ENCODE measurements at regions not wholly inside any gene's neighbourhood (a gene's known extent, or its start where the extent isn't known, plus 50 kb on each side); places are given as distances from the start of the nearest gene placed in this dataset.

DNA sequence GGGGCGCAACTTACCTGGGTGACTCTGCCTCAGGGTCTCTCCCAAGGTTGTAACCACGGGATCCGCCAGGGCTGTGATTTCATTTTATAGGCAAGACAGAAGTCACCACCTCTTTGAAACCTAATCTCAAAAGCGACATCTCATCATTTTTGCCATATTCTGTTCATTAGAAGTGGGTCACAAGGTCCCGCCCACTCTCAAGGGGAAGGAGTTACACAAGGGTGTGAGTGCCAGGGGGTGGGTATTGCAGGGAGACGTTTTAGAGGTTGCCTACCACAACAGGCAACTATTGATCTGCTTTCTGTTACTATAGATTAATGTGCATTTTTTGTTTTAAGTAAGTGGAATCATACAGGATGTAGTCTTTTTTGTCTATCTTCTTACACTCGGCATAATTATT is 56.6 kb upstream of the ADPGK start:
- no peak overlapping the region for H2BK120ac ChIP-seq (ENCODE audit: low read depth, low read length, poor library complexity, severe bottlenecking)
- Mint-ChIP-seq H3K27ac (no peak overlapping the region), H3K27me3 (ENCODE audit: low read depth) (peaks cover 9% of the 10 kb centered on the region), H3K4me1 (peaks cover 7 to 8% of the 10 kb centered on the region in 2 experiments), H3K9me3 (no peaks in the 10 kb centered on the region; a peak in 1 of 5 replicates), H3K36me3 (ENCODE audit: insufficient read depth in 1 of 3, low read depth in 3 of 3) (no peaks in the 10 kb centered on the region), H3K4me3 (no peak overlapping the region)
- no peaks in the 10 kb centered on the region for H3K79me2 ChIP-seq (ENCODE audit: insufficient read depth, low read length)
- H4K5ac ChIP-seq (ENCODE audit: insufficient read length, low read depth, low read length): no peak overlapping the region
- DNase-seq: no peak
- no peak overlapping the region for H2BK12ac ChIP-seq (ENCODE audit: insufficient read length, low read depth, low read length)
- no peak overlapping the region for H3K23ac ChIP-seq (ENCODE audit: insufficient read length, low read depth, low read length)
- no peaks in the 10 kb centered on the region for H3K23me2 ChIP-seq (ENCODE audit: insufficient read length, low read depth, low read length, poor library complexity, severe bottlenecking)
- H3K4me1 ChIP-seq (ENCODE audit: insufficient read depth, low read length): no peaks in the 10 kb centered on the region
- no peak overlapping the region for H2BK15ac ChIP-seq (ENCODE audit: low read depth, low read length)
- WGBS (ENCODE audit: extremely low coverage, insufficient read length, low lambda C conversion rate): no CpG with 5 or more reads among the region's 7 CpGs
- H3K79me1 ChIP-seq (ENCODE audit: insufficient read depth, low read depth, low read length, poor library complexity, severe bottlenecking): no peaks in the 10 kb centered on the region
- H3K27ac ChIP-seq (ENCODE audit: insufficient read length, low read depth, low read length): no peak overlapping the region
- H3K9ac ChIP-seq (ENCODE audit: extremely low read depth, insufficient read length, low read length): no peak overlapping the region
- no peak overlapping the region for H2BK5ac ChIP-seq (ENCODE audit: insufficient read length, low read length)
- no peak overlapping the region for H3T11ph ChIP-seq (ENCODE audit: low read length)
- H3K14ac ChIP-seq (ENCODE audit: insufficient read depth, low read length): no peak overlapping the region
- no peak overlapping the region for H3K18ac ChIP-seq (ENCODE audit: insufficient read length, low read depth, low read length)
- H3K4me2 ChIP-seq (ENCODE audit: insufficient read depth, insufficient read length, low read length): no peak overlapping the region
- TF ChIP-seq, protein P1, sequence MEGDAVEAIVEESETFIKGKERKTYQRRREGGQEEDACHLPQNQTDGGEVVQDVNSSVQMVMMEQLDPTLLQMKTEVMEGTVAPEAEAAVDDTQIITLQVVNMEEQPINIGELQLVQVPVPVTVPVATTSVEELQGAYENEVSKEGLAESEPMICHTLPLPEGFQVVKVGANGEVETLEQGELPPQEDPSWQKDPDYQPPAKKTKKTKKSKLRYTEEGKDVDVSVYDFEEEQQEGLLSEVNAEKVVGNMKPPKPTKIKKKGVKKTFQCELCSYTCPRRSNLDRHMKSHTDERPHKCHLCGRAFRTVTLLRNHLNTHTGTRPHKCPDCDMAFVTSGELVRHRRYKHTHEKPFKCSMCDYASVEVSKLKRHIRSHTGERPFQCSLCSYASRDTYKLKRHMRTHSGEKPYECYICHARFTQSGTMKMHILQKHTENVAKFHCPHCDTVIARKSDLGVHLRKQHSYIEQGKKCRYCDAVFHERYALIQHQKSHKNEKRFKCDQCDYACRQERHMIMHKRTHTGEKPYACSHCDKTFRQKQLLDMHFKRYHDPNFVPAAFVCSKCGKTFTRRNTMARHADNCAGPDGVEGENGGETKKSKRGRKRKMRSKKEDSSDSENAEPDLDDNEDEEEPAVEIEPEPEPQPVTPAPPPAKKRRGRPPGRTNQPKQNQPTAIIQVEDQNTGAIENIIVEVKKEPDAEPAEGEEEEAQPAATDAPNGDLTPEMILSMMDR (conservative IDR thresholded peaks at IDR 0.05): no peak
- H4K91ac ChIP-seq (ENCODE audit: insufficient read length, low read depth, low read length): no peak overlapping the region
- H3K4ac ChIP-seq (ENCODE audit: low read depth, low read length): no peak overlapping the region
- H2BK20ac ChIP-seq (ENCODE audit: low read depth, low read length, poor library complexity, severe bottlenecking): no peak overlapping the region
- H3K27me3 ChIP-seq (ENCODE audit: insufficient read depth, low read length): no peaks in the 10 kb centered on the region
- no peaks in the 10 kb centered on the region for H4K20me1 ChIP-seq (ENCODE audit: control insufficient read depth, insufficient read depth, insufficient read length)
- no peak overlapping the region for H2AK5ac ChIP-seq (ENCODE audit: insufficient read length, low read length)
- H3K9me3 ChIP-seq (ENCODE audit: control insufficient read depth, low read depth, low read length): no peaks in the 10 kb centered on the region
- H2AFZ ChIP-seq (ENCODE audit: low read length): no peak overlapping the region
- H3K56ac ChIP-seq (ENCODE audit: insufficient read length, low read depth, low read length): no peak overlapping the region
- no peak overlapping the region for H4K8ac ChIP-seq (replicated peaks; ENCODE audit: insufficient read length, low read depth, low read length)
